ENCODE measurements at regions not wholly inside any gene's neighbourhood (a gene's known extent, or its start where the extent isn't known, plus 50 kb on each side); places are given as distances from the start of the nearest gene placed in this dataset.

- H3K36me3 ChIP-seq (ENCODE audit: control insufficient read depth, insufficient read depth, low read length): no peaks in the 10 kb centered on the region
These were observed 2170.8 kb upstream of the PCDH20 start for GRCh38 chr13:63586467-63586866.

GRCh38 chr13:63578796-63579195, 2163.1 kb upstream of the PCDH20 start:
- Histone ChIP-seq H3K27me3 (replicated peaks; ENCODE audit: control insufficient read depth, insufficient read depth, low read length, poor library complexity, severe bottlenecking) (no peaks in the 10 kb centered on the region), H3K27ac (ENCODE audit: insufficient read depth, low read length, poor library complexity, severe bottlenecking) (no peak overlapping the region), H3K4me3 (ENCODE audit: insufficient read depth, low read depth, low read length, poor library complexity, severe bottlenecking) (no peak overlapping the region), H3K36me3 (ENCODE audit: control insufficient read depth, insufficient read depth, low read length) (no peaks in the 10 kb centered on the region), H3K4me1 (ENCODE audit: control insufficient read depth, insufficient read depth, low read length, poor library complexity, severe bottlenecking) (no peaks in the 10 kb centered on the region), H3K9me3 (ENCODE audit: control insufficient read depth, low read length) (no peaks in the 10 kb centered on the region)
- DNase-seq: no peak

More at GRCh38 chr13:63586467-63586866, 2170.8 kb upstream of the PCDH20 start:
- no peak for DNase-seq
- no peak overlapping the region for H3K4me3 ChIP-seq (ENCODE audit: insufficient read depth, low read depth, low read length, poor library complexity, severe bottlenecking)
- H3K27me3 ChIP-seq (replicated peaks; ENCODE audit: control insufficient read depth, insufficient read depth, low read length, poor library complexity, severe bottlenecking): no peaks in the 10 kb centered on the region
- H3K9me3 ChIP-seq (ENCODE audit: control insufficient read depth, low read length): no peaks in the 10 kb centered on the region
- H3K4me1 ChIP-seq (ENCODE audit: control insufficient read depth, insufficient read depth, low read length, poor library complexity, severe bottlenecking): no peaks in the 10 kb centered on the region
- no peak overlapping the region for H3K27ac ChIP-seq (ENCODE audit: insufficient read depth, low read length, poor library complexity, severe bottlenecking)

- Histone ChIP-seq H3K27ac (ENCODE audit: insufficient read depth, low read length, poor library complexity, severe bottlenecking) (no peak overlapping the region), H3K36me3 (ENCODE audit: control insufficient read depth, insufficient read depth, low read length) (no peaks in the 10 kb centered on the region), H3K4me1 (ENCODE audit: control insufficient read depth, insufficient read depth, low read length, poor library complexity, severe bottlenecking) (no peaks in the 10 kb centered on the region), H3K27me3 (replicated peaks; ENCODE audit: control insufficient read depth, insufficient read depth, low read length, poor library complexity, severe bottlenecking) (no peaks in the 10 kb centered on the region), H3K9me3 (ENCODE audit: control insufficient read depth, low read length) (no peaks in the 10 kb centered on the region), H3K4me3 (ENCODE audit: insufficient read depth, low read depth, low read length, poor library complexity, severe bottlenecking) (no peak overlapping the region)
- DNase-seq: no peak
These were observed 2151.4 kb upstream of the PCDH20 start for GRCh38 chr13:63567031-63567430.

GRCh38 chr13:63554157-63554556, 2138.5 kb upstream of the PCDH20 start:
- Histone ChIP-seq H3K27ac (ENCODE audit: insufficient read depth, low read length, poor library complexity, severe bottlenecking) (no peak overlapping the region), H3K4me3 (ENCODE audit: insufficient read depth, low read depth, low read length, poor library complexity, severe bottlenecking) (no peak overlapping the region), H3K36me3 (ENCODE audit: control insufficient read depth, insufficient read depth, low read length) (no peaks in the 10 kb centered on the region), H3K9me3 (ENCODE audit: control insufficient read depth, low read length) (no peaks in the 10 kb centered on the region), H3K27me3 (replicated peaks; ENCODE audit: control insufficient read depth, insufficient read depth, low read length, poor library complexity, severe bottlenecking) (no peaks in the 10 kb centered on the region), H3K4me1 (ENCODE audit: control insufficient read depth, insufficient read depth, low read length, poor library complexity, severe bottlenecking) (no peaks in the 10 kb centered on the region)
- no peak for DNase-seq

GRCh38 chr13:63551731-63552130, 2136.1 kb upstream of the PCDH20 start:
- H3K27me3 ChIP-seq (replicated peaks; ENCODE audit: control insufficient read depth, insufficient read depth, low read length, poor library complexity, severe bottlenecking): no peaks in the 10 kb centered on the region
- H3K36me3 ChIP-seq (ENCODE audit: control insufficient read depth, insufficient read depth, low read length): no peaks in the 10 kb centered on the region
- no peaks in the 10 kb centered on the region for H3K4me1 ChIP-seq (ENCODE audit: control insufficient read depth, insufficient read depth, low read length, poor library complexity, severe bottlenecking)
- no peak overlapping the region for H3K27ac ChIP-seq (ENCODE audit: insufficient read depth, low read length, poor library complexity, severe bottlenecking)
- no peak for DNase-seq
- H3K9me3 ChIP-seq (ENCODE audit: control insufficient read depth, low read length): no peaks in the 10 kb centered on the region
- no peak overlapping the region for H3K4me3 ChIP-seq (ENCODE audit: insufficient read depth, low read depth, low read length, poor library complexity, severe bottlenecking)

- H3K27me3 ChIP-seq (replicated peaks; ENCODE audit: control insufficient read depth, insufficient read depth, low read length, poor library complexity, severe bottlenecking): no peaks in the 10 kb centered on the region
- no peak for DNase-seq
- no peak overlapping the region for H3K4me3 ChIP-seq (ENCODE audit: insufficient read depth, low read depth, low read length, poor library complexity, severe bottlenecking)
- H3K27ac ChIP-seq (ENCODE audit: insufficient read depth, low read length, poor library complexity, severe bottlenecking): no peak overlapping the region
- H3K9me3 ChIP-seq (ENCODE audit: control insufficient read depth, low read length): no peaks in the 10 kb centered on the region
- no peaks in the 10 kb centered on the region for H3K36me3 ChIP-seq (ENCODE audit: control insufficient read depth, insufficient read depth, low read length)
- H3K4me1 ChIP-seq (ENCODE audit: control insufficient read depth, insufficient read depth, low read length, poor library complexity, severe bottlenecking): no peaks in the 10 kb centered on the region
These were observed 2130.9 kb upstream of the PCDH20 start for GRCh38 chr13:63546524-63546923.

DNA sequence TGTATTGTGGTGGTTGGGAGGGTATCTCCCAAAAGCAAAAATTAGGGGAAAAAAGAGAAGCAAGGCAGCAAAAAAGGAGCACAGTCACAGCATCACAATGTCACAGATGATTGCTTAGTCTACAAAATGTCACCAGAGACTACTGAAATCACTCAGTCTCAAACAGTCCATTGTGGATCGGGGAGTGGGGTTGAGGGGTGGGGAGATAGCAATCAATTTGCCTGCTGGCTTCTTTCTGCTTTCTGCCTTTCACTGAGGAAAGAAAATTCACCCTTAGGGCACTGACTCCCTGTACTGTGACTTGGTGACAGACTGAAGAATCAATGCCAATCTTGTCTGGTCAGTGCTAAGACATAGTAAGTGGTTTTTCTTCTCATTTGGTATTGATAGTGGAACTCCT, 2127.1 kb upstream of the PCDH20 start:
- H3K4me3 ChIP-seq (ENCODE audit: insufficient read depth, low read depth, low read length, poor library complexity, severe bottlenecking): no peak overlapping the region
- no peaks in the 10 kb centered on the region for H3K36me3 ChIP-seq (ENCODE audit: control insufficient read depth, insufficient read depth, low read length)
- no peaks in the 10 kb centered on the region for H3K9me3 ChIP-seq (ENCODE audit: control insufficient read depth, low read length)
- DNase-seq: no peak
- no peaks in the 10 kb centered on the region for H3K4me1 ChIP-seq (ENCODE audit: control insufficient read depth, insufficient read depth, low read length, poor library complexity, severe bottlenecking)
- no peak overlapping the region for H3K27ac ChIP-seq (ENCODE audit: insufficient read depth, low read length, poor library complexity, severe bottlenecking)
- H3K27me3 ChIP-seq (replicated peaks; ENCODE audit: control insufficient read depth, insufficient read depth, low read length, poor library complexity, severe bottlenecking): no peaks in the 10 kb centered on the region

DNA sequence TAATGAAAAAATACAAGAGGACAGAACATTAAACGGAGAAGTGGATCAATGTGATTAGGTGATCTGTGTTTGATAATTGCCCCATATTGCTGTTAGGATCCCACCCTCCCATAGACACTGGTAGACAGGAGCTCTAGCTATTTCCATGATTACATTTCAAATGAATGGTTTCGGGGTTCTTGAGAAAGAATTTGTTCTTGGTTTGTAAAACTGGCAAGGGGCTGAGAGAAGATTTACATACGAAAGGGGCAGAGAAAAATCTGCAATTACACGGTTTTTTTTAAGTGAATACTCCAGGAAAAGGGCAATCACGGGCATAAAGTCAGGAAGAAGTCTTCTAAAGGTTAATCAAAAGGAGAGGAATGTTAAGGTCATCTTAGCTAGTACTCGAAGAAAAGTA, 2125.7 kb upstream of the PCDH20 start:
- Histone ChIP-seq H3K4me3 (ENCODE audit: insufficient read depth, low read depth, low read length, poor library complexity, severe bottlenecking) (no peak overlapping the region), H3K4me1 (ENCODE audit: control insufficient read depth, insufficient read depth, low read length, poor library complexity, severe bottlenecking) (no peaks in the 10 kb centered on the region), H3K27ac (ENCODE audit: insufficient read depth, low read length, poor library complexity, severe bottlenecking) (no peak overlapping the region), H3K9me3 (ENCODE audit: control insufficient read depth, low read length) (no peaks in the 10 kb centered on the region), H3K36me3 (ENCODE audit: control insufficient read depth, insufficient read depth, low read length) (no peaks in the 10 kb centered on the region), H3K27me3 (replicated peaks; ENCODE audit: control insufficient read depth, insufficient read depth, low read length, poor library complexity, severe bottlenecking) (no peaks in the 10 kb centered on the region)
- DNase-seq: no peak

- no peaks in the 10 kb centered on the region for H3K4me1 ChIP-seq (ENCODE audit: control insufficient read depth, insufficient read depth, low read length, poor library complexity, severe bottlenecking)
- H3K27me3 ChIP-seq (replicated peaks; ENCODE audit: control insufficient read depth, insufficient read depth, low read length, poor library complexity, severe bottlenecking): no peaks in the 10 kb centered on the region
- no peak overlapping the region for H3K4me3 ChIP-seq (ENCODE audit: insufficient read depth, low read depth, low read length, poor library complexity, severe bottlenecking)
- DNase-seq: no peak
- H3K9me3 ChIP-seq (ENCODE audit: control insufficient read depth, low read length): no peaks in the 10 kb centered on the region
- H3K36me3 ChIP-seq (ENCODE audit: control insufficient read depth, insufficient read depth, low read length): no peaks in the 10 kb centered on the region
- no peak overlapping the region for H3K27ac ChIP-seq (ENCODE audit: insufficient read depth, low read length, poor library complexity, severe bottlenecking)
These were observed 2124.4 kb upstream of the PCDH20 start for GRCh38 chr13:63540061-63540460.

DNA sequence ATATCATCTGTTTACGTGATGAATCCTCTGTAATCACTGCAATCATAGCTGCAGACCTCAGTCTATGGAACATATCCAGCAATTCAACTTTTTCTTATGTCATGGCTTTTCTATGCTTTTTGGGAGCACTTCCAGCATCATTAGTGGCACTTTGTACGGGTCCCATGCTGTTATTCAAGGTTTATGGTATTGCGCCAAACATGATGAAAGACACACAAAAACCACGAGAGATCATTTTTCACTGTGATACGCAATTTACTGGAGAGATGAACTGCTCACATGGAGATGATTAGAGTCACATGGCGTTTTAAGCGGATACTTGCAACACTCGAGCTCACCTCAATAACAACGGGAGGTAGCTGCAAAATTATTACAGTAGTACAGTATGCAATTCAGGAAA, 2101.7 kb upstream of the PCDH20 start:
- no peaks in the 10 kb centered on the region for H3K27me3 ChIP-seq (replicated peaks; ENCODE audit: control insufficient read depth, insufficient read depth, low read length, poor library complexity, severe bottlenecking)
- no peaks in the 10 kb centered on the region for H3K4me1 ChIP-seq (ENCODE audit: control insufficient read depth, insufficient read depth, low read length, poor library complexity, severe bottlenecking)
- no peak for DNase-seq
- H3K36me3 ChIP-seq (ENCODE audit: control insufficient read depth, insufficient read depth, low read length): no peaks in the 10 kb centered on the region
- no peak overlapping the region for H3K27ac ChIP-seq (ENCODE audit: insufficient read depth, low read length, poor library complexity, severe bottlenecking)
- no peaks in the 10 kb centered on the region for H3K9me3 ChIP-seq (ENCODE audit: control insufficient read depth, low read length)
- no peak overlapping the region for H3K4me3 ChIP-seq (ENCODE audit: insufficient read depth, low read depth, low read length, poor library complexity, severe bottlenecking)

DNA sequence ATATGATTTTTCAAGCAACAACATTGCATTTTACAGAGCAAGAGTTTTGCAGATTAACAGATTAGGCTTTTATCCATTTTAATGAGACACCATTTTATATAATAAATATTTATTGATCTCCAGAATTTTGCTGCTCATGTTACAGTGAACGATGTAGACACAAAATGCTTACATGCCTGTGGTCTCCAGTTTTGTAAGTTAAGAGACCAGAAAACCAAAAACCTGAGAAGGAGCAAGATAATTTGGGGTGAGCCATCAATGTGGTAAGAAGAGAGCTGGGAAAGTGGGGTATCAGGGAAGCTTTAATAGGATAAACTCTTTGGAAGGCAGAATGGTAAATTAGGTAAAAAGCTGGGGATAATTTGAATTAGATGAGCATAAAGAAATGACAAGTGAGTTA, 2100.5 kb upstream of the PCDH20 start:
- Histone ChIP-seq H3K36me3 (ENCODE audit: control insufficient read depth, insufficient read depth, low read length) (no peaks in the 10 kb centered on the region), H3K4me3 (ENCODE audit: insufficient read depth, low read depth, low read length, poor library complexity, severe bottlenecking) (no peak overlapping the region), H3K27me3 (replicated peaks; ENCODE audit: control insufficient read depth, insufficient read depth, low read length, poor library complexity, severe bottlenecking) (no peaks in the 10 kb centered on the region), H3K27ac (ENCODE audit: insufficient read depth, low read length, poor library complexity, severe bottlenecking) (no peak overlapping the region), H3K9me3 (ENCODE audit: control insufficient read depth, low read length) (no peaks in the 10 kb centered on the region), H3K4me1 (ENCODE audit: control insufficient read depth, insufficient read depth, low read length, poor library complexity, severe bottlenecking) (no peaks in the 10 kb centered on the region)
- no peak for DNase-seq

Measured in effector memory CD4-positive, alpha-beta T cell (primary cell).